ENCODE measurements at regions not wholly inside any gene's neighbourhood (a gene's known extent, or its start where the extent isn't known, plus 50 kb on each side); places are given as distances from the start of the nearest gene placed in this dataset.

DNA sequence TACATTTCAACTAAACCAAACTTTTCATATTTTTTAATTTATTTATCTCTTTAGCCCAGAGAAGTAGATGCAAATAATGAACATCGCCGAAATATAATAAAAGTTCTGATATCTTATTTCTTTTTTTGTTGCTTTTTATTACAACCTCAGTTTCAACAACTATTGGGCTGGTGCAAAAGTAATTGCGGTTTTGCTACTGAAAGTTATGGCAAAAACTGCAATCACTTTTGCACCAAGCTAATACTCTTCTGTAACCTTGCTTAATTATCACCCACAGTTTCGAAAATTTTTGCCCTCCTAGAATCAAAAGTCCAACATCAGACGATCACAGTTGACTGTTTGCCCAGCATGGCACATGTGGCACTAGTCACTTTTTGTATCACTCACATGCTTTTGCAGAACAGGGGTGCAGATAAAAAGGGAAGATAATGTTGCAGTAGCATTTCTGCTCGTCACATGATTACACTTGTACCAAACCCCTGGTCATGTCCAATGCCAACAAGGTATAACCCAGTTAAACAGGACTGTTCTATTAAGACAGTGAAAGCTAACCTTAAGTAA is 242.4 kb upstream of the GALNT5 start:
- TF ChIP-seq CHD2 (IDR thresholded peaks at IDR 0.05; ENCODE audit: low read length, partially characterized antibody), result no peak
- TF ChIP-seq, protein P1, sequence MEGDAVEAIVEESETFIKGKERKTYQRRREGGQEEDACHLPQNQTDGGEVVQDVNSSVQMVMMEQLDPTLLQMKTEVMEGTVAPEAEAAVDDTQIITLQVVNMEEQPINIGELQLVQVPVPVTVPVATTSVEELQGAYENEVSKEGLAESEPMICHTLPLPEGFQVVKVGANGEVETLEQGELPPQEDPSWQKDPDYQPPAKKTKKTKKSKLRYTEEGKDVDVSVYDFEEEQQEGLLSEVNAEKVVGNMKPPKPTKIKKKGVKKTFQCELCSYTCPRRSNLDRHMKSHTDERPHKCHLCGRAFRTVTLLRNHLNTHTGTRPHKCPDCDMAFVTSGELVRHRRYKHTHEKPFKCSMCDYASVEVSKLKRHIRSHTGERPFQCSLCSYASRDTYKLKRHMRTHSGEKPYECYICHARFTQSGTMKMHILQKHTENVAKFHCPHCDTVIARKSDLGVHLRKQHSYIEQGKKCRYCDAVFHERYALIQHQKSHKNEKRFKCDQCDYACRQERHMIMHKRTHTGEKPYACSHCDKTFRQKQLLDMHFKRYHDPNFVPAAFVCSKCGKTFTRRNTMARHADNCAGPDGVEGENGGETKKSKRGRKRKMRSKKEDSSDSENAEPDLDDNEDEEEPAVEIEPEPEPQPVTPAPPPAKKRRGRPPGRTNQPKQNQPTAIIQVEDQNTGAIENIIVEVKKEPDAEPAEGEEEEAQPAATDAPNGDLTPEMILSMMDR (IDR thresholded peaks at IDR 0.05), result no peak
- TF ChIP-seq MAFK (IDR thresholded peaks at IDR 0.05; ENCODE audit: partially characterized antibody), result no peak
- no peak for TF ChIP-seq POLR2AphosphoS2 (conservative IDR thresholded peaks at IDR 0.05; ENCODE audit: low read length)
- no peak for TF ChIP-seq CBX2 (IDR thresholded peaks at IDR 0.05; ENCODE audit: borderline replicate concordance, low read depth)
- TF ChIP-seq JUN (IDR thresholded peaks at IDR 0.05), result no peak
- no peak for TF ChIP-seq EP300 (IDR thresholded peaks at IDR 0.05)
- TF ChIP-seq, protein P2, sequence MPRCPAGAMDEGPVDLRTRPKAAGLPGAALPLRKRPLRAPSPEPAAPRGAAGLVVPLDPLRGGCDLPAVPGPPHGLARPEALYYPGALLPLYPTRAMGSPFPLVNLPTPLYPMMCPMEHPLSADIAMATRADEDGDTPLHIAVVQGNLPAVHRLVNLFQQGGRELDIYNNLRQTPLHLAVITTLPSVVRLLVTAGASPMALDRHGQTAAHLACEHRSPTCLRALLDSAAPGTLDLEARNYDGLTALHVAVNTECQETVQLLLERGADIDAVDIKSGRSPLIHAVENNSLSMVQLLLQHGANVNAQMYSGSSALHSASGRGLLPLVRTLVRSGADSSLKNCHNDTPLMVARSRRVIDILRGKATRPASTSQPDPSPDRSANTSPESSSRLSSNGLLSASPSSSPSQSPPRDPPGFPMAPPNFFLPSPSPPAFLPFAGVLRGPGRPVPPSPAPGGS (IDR thresholded peaks at IDR 0.05), result no peak
- TF ChIP-seq SREBF2 (IDR thresholded peaks at IDR 0.05), result no peak
- TF ChIP-seq RFX5 (IDR thresholded peaks at IDR 0.05), result no peak
- TF ChIP-seq RAD21 (conservative IDR thresholded peaks at IDR 0.05 in 1 of 2, IDR thresholded peaks at IDR 0.05 in 1 of 2), result no peak
- TF ChIP-seq FOXS1 (CRISPR knock-in tag; IDR thresholded peaks at IDR 0.05), result no peak

Measured in A549 (cell line).